Right lobe of liver (tissue), 4 donors: ENCODE measurements at regions not wholly inside any gene's neighbourhood (a gene's known extent, or its start where the extent isn't known, plus 50 kb on each side); places are given as distances from the start of the nearest gene placed in this dataset.

Source experiments
- POLR2A ChIP-seq: fragments of 450-650 bp; IDR thresholded peaks from one replicate; pipeline ENCODE4 v1.6.1; 2017; ENCODE audit warnings: antibody characterized with exemption, mild to moderate bottlenecking
- TF ChIP-seq, protein P1 (sequence below), 4 donors: fragments of 200-600 bp in 3 of 4; fragments of 450-650 bp in 1 of 4; IDR thresholded peaks; one replicate each; pipeline versions ENCODE4 v1.5.1 to v1.8.0; 2016 to 2022; ENCODE audit warnings: antibody characterized with exemption in 4 of 4, mild to moderate bottlenecking in 2 of 4
- donor health status: DM: no; HTN: no; CAD: no.
- donor health status: DM: no; HTN: no; CAD: no.
- donor health status: DM: no; HTN: yes; CAD: no.

GRCh38 chr2:9094117-9094516, 90.6 kb upstream of the MBOAT2 start:
- TF ChIP-seq, protein P1, sequence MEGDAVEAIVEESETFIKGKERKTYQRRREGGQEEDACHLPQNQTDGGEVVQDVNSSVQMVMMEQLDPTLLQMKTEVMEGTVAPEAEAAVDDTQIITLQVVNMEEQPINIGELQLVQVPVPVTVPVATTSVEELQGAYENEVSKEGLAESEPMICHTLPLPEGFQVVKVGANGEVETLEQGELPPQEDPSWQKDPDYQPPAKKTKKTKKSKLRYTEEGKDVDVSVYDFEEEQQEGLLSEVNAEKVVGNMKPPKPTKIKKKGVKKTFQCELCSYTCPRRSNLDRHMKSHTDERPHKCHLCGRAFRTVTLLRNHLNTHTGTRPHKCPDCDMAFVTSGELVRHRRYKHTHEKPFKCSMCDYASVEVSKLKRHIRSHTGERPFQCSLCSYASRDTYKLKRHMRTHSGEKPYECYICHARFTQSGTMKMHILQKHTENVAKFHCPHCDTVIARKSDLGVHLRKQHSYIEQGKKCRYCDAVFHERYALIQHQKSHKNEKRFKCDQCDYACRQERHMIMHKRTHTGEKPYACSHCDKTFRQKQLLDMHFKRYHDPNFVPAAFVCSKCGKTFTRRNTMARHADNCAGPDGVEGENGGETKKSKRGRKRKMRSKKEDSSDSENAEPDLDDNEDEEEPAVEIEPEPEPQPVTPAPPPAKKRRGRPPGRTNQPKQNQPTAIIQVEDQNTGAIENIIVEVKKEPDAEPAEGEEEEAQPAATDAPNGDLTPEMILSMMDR (IDR thresholded peaks at IDR 0.05): no peak
- TF ChIP-seq POLR2A: no peak
